Thyroid gland (tissue), 4 donors: ENCODE measurements at regions not wholly inside any gene's neighbourhood (a gene's known extent, or its start where the extent isn't known, plus 50 kb on each side); places are given as distances from the start of the nearest gene placed in this dataset.

Experiments
- DNase-seq, 2 donors: peaks; one replicate each; pipeline ENCODE4 v3.0.0-alpha.2; 2019
- H3K27ac ChIP-seq, 3 donors: fragments of 200-600 bp; sonication (generic); 1 replicate in 2 of 3; 2 replicates in 1 of 3; pipeline ENCODE4 v1.5.1; 2016 to 2019; ENCODE audit warnings: mild to moderate bottlenecking in 1 of 3, moderate library complexity in 1 of 3
- H3K27me3 ChIP-seq: fragments of 200-600 bp; sonication (generic); one replicate; pipeline ENCODE4 v1.5.1; 2019
- H3K36me3 ChIP-seq, 2 donors: fragments of 200-600 bp; sonication (generic); one replicate each; pipeline ENCODE4 v1.5.1; 2016 to 2019
- H3K4me1 ChIP-seq, 2 donors: fragments of 200-600 bp; sonication (generic); one replicate each; pipeline ENCODE4 v1.5.1; 2017 to 2019
- H3K4me3 ChIP-seq, 3 donors: fragments of 200-600 bp; sonication (generic); replicated peaks in 1 of 3; 1 replicate in 2 of 3; 2 replicates in 1 of 3; pipeline ENCODE4 v1.5.1; 2016; ENCODE audit warnings: mild to moderate bottlenecking in 1 of 3
- H3K9me3 ChIP-seq: fragments of 200-600 bp; sonication (generic); one replicate; pipeline ENCODE4 v1.5.1; 2017
- CTCF ChIP-seq, 6 experiments: fragments of 200-600 bp in 3 of 6; fragments of 450-650 bp in 3 of 6; sonication (generic) in 3 of 6; IDR thresholded peaks; one replicate each; pipeline ENCODE4 v1.5.1; 2016 to 2019; ENCODE audit warnings: antibody characterized with exemption in 6 of 6, mild to moderate bottlenecking in 2 of 6, inconsistent platforms in 1 of 6, moderate library complexity in 1 of 6
- POLR2A ChIP-seq, 2 donors: fragments of 450-650 bp; IDR thresholded peaks; one replicate each; pipeline ENCODE4 v1.6.1; 2017; ENCODE audit warnings: antibody characterized with exemption in 2 of 2, mild to moderate bottlenecking in 2 of 2, moderate library complexity in 1 of 2
- WGBS, 2 donors: methylation state at CpG; one replicate each; pipeline ENCODE4 v1.1.5; 2017; 5-methylcytosine and 5-hydroxymethylcytosine counted together
- intact Hi-C: fragments of 100-400 bp; cut with DNase I; formaldehyde crosslinking; loops from one replicate; pipeline ENCODE4 v1.15.1; 2023

DNA sequence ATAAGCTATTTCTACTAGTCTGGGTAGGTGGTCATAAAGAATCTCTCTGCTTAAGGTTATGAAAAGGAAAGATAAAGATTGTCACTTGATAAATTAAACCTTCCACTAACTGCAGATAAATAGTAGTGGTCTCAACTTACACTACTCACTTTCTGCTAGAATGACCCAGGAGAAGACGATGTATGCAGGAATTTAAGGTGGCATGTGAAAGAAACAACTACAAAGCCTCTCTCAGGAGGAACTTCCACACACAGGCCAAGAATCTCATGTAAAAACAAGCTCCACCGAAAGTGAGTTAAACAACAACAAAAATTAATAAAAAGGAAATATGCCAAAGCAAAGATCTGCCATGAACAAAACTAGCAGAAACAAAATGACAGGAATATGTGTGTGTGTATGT, 165.4 kb downstream of the CDC14C start:
- Histone ChIP-seq H3K9me3 (no peaks in the 10 kb centered on the region), H3K4me1 (no peaks in the 10 kb centered on the region), H3K27me3 (no peaks in the 10 kb centered on the region), H3K36me3 (no peaks in the 10 kb centered on the region), H3K27ac (no peak overlapping the region), H3K4me3 (no peak overlapping the region)
- intact Hi-C loops: no loop called here
- DNase-seq: no peak
- 23 to 33% methylated on average over 2 of the region's 2 CpGs for WGBS, 2 donors
- no peak for TF ChIP-seq POLR2A (IDR thresholded peaks at IDR 0.05)
- no peak for TF ChIP-seq CTCF (IDR thresholded peaks at IDR 0.05)

DNA sequence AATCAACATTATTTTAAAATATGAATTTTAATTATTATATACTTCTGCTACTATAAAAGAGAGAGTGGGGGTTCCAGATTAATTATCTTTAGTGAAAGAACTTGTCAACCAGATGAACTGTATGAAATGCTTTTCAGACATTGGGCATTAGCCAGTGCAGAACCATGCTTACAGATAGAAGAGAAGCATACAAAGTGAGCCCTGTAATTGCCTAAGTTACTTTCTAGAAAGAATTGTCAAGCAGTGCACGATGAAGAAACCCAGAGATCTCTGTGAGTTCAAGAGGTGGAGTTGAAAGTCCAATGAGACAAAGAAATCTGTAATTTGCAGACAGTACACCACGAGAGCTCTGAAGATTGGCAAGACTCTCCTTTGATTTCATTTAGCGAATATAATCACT, 166.7 kb downstream of the CDC14C start:
- intact Hi-C loops: no loop called here
- no peak for DNase-seq
- TF ChIP-seq POLR2A (IDR thresholded peaks at IDR 0.05) (no peak), CTCF (IDR thresholded peaks at IDR 0.05) (no peak)

GRCh38 chr7:49091519-49091918, 167.2 kb downstream of the CDC14C start:
- H3K27ac ChIP-seq: no peak overlapping the region
- intact Hi-C loops: no loop called here
- H3K4me1 ChIP-seq: no peaks in the 10 kb centered on the region
- no peak for DNase-seq
- no peak overlapping the region for H3K4me3 ChIP-seq
- H3K9me3 ChIP-seq: no peaks in the 10 kb centered on the region
- no peaks in the 10 kb centered on the region for H3K36me3 ChIP-seq
- WGBS, 2 donors: 57 to 80% methylated on average over 2 of the region's 2 CpGs
- TF ChIP-seq CTCF (IDR thresholded peaks at IDR 0.05) (no peak), POLR2A (IDR thresholded peaks at IDR 0.05) (no peak)
- H3K27me3 ChIP-seq: no peaks in the 10 kb centered on the region

More for the DNA sequence above, 166.7 kb downstream of the CDC14C start:
- Histone ChIP-seq H3K4me1 (no peaks in the 10 kb centered on the region), H3K9me3 (no peaks in the 10 kb centered on the region), H3K27ac (no peak overlapping the region), H3K36me3 (no peaks in the 10 kb centered on the region), H3K4me3 (no peak overlapping the region), H3K27me3 (no peaks in the 10 kb centered on the region)
- 75 to 82% methylated on average over 3 of the region's 3 CpGs for WGBS, 2 donors

DNA sequence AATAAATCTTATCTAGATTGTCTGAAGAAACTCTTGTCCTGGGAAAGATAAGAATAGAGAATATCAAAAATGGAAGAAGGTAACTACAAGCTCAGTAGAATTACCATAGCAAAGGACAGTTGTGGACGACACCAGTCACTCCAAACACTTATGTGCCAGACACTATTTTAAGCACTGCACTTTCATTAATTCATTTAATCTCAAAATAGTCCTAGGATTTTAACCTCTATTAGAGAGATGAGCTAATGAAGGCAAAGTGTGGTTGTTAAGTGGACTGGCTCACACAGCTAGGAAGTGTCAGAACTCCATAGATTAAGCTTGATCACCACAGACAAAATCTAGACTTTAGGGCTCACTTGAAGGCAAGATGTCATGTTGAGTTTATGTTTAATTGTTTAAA, 168.9 kb downstream of the CDC14C start:
- WGBS, 2 donors: 75 to 77% methylated on average over 1 of the region's 1 CpG
- TF ChIP-seq POLR2A (IDR thresholded peaks at IDR 0.05) (no peak), CTCF (IDR thresholded peaks at IDR 0.05) (no peak)
- Histone ChIP-seq H3K4me1 (no peaks in the 10 kb centered on the region), H3K27ac (no peak overlapping the region), H3K4me3 (no peak overlapping the region), H3K27me3 (no peaks in the 10 kb centered on the region), H3K36me3 (no peaks in the 10 kb centered on the region), H3K9me3 (no peaks in the 10 kb centered on the region)
- no peak for DNase-seq
- intact Hi-C loops: no loop called here

DNA sequence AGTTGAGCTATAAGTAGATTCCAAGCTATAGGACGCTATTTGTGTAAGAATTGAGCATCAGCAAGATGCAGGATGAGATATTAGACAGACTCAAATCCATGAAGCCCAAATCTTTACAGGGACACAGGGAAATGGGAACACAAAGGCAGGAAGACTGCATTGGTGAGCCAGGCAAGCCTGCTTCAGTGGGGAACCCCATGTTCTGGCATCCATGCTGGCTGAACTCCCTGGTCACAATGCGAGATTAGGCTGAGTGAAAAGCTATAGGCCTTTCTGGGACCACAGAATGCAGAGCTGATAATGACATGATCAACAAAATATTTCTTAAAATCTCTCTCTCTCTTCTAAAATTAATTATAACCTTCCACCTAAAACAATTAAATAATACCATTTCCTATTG, 170.5 kb downstream of the CDC14C start:
- intact Hi-C loops: no loop called here
- 85 to 91% methylated on average over 2 of the region's 2 CpGs for whole genome bisulfite sequencing, 2 donors
- no peak overlapping the region for H3K27ac ChIP-seq

More for the DNA sequence above, 170.5 kb downstream of the CDC14C start:
- DNase-seq: no peak
- Histone ChIP-seq H3K36me3 (no peaks in the 10 kb centered on the region), H3K9me3 (no peaks in the 10 kb centered on the region), H3K4me1 (no peaks in the 10 kb centered on the region), H3K27me3 (no peaks in the 10 kb centered on the region), H3K4me3 (no peak overlapping the region)
- no peak for TF ChIP-seq CTCF (IDR thresholded peaks at IDR 0.05)
- no peak for TF ChIP-seq POLR2A (IDR thresholded peaks at IDR 0.05)
